NT2/D1 (cell line): ENCODE measurements at regions not wholly inside any gene's neighbourhood (a gene's known extent, or its start where the extent isn't known, plus 50 kb on each side); places are given as distances from the start of the nearest gene placed in this dataset.

Experiments used
- DNase-seq: peaks from one replicate; pipeline ENCODE4 v3.0.0-alpha.2; 2011; ENCODE audit warnings: low read depth, low spot score
- H3K27me3 ChIP-seq: 2 replicates; pipeline ENCODE4 v1.6.0; 2011; ENCODE audit warnings: mild to moderate bottlenecking; ENCODE audit not compliant: insufficient read length, insufficient read depth
- H3K36me3 ChIP-seq: 2 replicates; pipeline ENCODE4 v1.6.1; 2011; ENCODE audit warnings: mild to moderate bottlenecking, low read length, mixed read lengths; ENCODE audit not compliant: insufficient read depth, insufficient read length
- H3K4me1 ChIP-seq: 2 replicates; pipeline ENCODE4 v1.5.1; 2011; ENCODE audit not compliant: insufficient read depth, insufficient read length
- H3K4me3 ChIP-seq: 2 replicates; pipeline ENCODE4 v1.5.1; 2011; ENCODE audit warnings: low read depth; ENCODE audit not compliant: insufficient read length
- H3K9ac ChIP-seq: 2 replicates; pipeline ENCODE4 v1.6.0; 2011; ENCODE audit warnings: low read depth; ENCODE audit not compliant: insufficient read length
- H3K9me3 ChIP-seq: 2 replicates; pipeline ENCODE4 v1.5.1; 2011; ENCODE audit warnings: mild to moderate bottlenecking, low read length; ENCODE audit not compliant: insufficient read depth
- SUZ12 ChIP-seq: IDR thresholded peaks from 2 replicates; pipeline ENCODE4 v1.6.1; 2011; ENCODE audit not compliant: insufficient read length, insufficient read depth; ENCODE audit errors: extremely low read depth
- YY1 ChIP-seq: IDR thresholded peaks from 2 replicates; pipeline ENCODE4 v1.6.1; 2011; ENCODE audit not compliant: insufficient read length, insufficient read depth
- ZNF274 ChIP-seq: IDR thresholded peaks from 2 replicates; pipeline ENCODE4 v1.6.1; 2011; ENCODE audit warnings: mild to moderate bottlenecking, low read depth, low read length

DNA sequence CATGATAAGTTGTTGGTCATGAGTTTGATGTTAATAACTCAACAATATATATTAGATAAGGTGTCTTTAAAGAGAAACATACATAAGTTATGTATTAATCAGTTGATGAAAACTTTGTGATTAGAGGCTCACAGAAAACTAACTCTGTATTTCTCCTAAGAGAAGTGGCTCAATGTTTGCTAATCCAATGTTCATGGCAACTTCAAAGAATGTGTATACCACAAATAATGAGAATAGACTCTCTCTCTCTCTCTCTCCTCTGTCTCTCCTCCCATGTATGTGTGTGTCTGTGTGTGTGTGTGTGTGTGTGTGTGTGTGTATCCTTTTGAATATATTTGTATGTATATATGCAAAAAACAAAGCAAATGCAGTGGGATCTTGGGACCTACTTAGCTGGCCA is 1304.9 kb downstream of the MRPL39 start:
- no peaks in the 10 kb centered on the region for H3K36me3 ChIP-seq
- no peaks in the 10 kb centered on the region for H3K4me1 ChIP-seq
- H3K4me3 ChIP-seq = no peak overlapping the region
- H3K9ac ChIP-seq = no peak overlapping the region
- no peaks in the 10 kb centered on the region for H3K27me3 ChIP-seq
- DNase-seq = no peak
- TF ChIP-seq ZNF274 = no peak
- TF ChIP-seq SUZ12 = no peak
- no peak for TF ChIP-seq YY1
- no peaks in the 10 kb centered on the region for H3K9me3 ChIP-seq

GRCh38 chr21:24298040-24298439 is 1309.2 kb downstream of the MRPL39 start:
- no peaks in the 10 kb centered on the region for H3K36me3 ChIP-seq
- TF ChIP-seq YY1 (no peak), SUZ12 (no peak), ZNF274 (no peak)
- DNase-seq = no peak
- H3K27me3 ChIP-seq = no peaks in the 10 kb centered on the region
- H3K9me3 ChIP-seq = no peaks in the 10 kb centered on the region
- no peak overlapping the region for H3K4me3 ChIP-seq
- no peak overlapping the region for H3K9ac ChIP-seq
- no peaks in the 10 kb centered on the region for H3K4me1 ChIP-seq

DNA sequence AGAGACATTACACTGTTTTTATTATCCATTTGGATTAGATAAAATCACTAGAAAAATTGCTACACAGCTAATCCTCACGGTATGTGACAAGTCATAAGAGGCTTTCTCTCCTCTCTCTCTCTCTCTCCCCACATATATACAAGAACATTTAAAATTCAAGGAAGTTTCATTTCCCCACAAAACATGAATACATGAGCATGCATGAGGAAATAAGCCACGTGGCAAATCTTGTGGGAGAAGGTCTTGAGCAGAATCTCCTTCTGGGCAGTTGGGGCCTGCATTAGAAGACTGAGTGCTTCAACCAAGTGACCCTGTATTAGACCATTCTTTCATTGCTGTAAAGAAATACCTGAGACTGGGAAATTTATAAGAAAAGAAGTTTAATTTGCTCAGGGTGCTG is 1313.1 kb downstream of the MRPL39 start:
- Histone ChIP-seq H3K36me3 (no peaks in the 10 kb centered on the region), H3K9me3 (no peaks in the 10 kb centered on the region), H3K27me3 (no peaks in the 10 kb centered on the region), H3K4me3 (no peak overlapping the region), H3K4me1 (no peaks in the 10 kb centered on the region), H3K9ac (no peak overlapping the region)
- TF ChIP-seq ZNF274 (no peak), YY1 (no peak), SUZ12 (no peak)
- DNase-seq = no peak

DNA sequence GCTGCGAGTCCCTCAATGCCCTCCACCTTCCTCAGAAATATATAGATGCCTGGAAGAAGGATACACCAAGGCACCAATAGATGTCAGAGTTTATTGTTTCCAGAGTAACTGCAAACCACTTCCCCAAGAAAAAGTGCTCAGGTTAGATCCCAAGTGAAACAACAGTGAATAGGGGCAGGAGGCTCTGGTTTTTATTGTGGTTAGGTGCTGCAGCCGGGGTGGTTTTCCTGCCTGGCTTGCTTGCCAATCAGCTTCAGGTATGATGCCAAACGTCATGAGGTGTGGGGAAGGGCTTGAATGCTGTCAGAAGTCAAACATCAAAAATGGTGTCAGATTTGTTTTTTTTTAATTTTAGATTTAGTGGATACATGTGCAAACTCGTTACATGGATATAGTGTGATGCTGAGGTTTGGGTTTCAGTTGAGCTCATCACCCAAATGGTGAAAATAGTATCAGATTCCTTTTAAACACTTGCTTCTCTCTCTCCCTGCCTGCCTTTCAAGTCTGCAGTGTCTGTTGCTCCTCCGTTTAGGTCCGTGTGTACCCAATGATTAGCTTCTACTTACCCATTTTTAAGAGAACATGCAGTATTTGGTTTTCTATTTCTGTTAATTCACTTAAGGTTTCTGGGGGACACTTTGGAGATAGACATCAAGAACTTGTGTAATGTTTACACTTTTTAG is 1317.0 kb downstream of the MRPL39 start:
- no peak for DNase-seq
- no peak overlapping the region for H3K4me3 ChIP-seq

GRCh38 chr21:24289539-24289938 is 1317.7 kb downstream of the MRPL39 start:
- Histone ChIP-seq H3K36me3 (no peaks in the 10 kb centered on the region), H3K4me1 (no peaks in the 10 kb centered on the region), H3K9me3 (no peaks in the 10 kb centered on the region), H3K4me3 (no peak overlapping the region), H3K9ac (no peak overlapping the region), H3K27me3 (no peaks in the 10 kb centered on the region)
- DNase-seq = no peak
- TF ChIP-seq ZNF274 = no peak
- TF ChIP-seq YY1 = no peak
- no peak for TF ChIP-seq SUZ12

More for the DNA sequence above, 1317.0 kb downstream of the MRPL39 start:
- no peaks in the 10 kb centered on the region for H3K4me1 ChIP-seq
- no peaks in the 10 kb centered on the region for H3K36me3 ChIP-seq
- no peak overlapping the region for H3K9ac ChIP-seq
- no peaks in the 10 kb centered on the region for H3K27me3 ChIP-seq
- no peaks in the 10 kb centered on the region for H3K9me3 ChIP-seq
- no peak for TF ChIP-seq YY1
- TF ChIP-seq SUZ12 = no peak
- no peak for TF ChIP-seq ZNF274

GRCh38 chr21:24280596-24280995 is 1326.7 kb downstream of the MRPL39 start:
- H3K9me3 ChIP-seq = no peaks in the 10 kb centered on the region
- H3K4me1 ChIP-seq = no peaks in the 10 kb centered on the region
- H3K9ac ChIP-seq = no peak overlapping the region
- no peaks in the 10 kb centered on the region for H3K36me3 ChIP-seq
- H3K4me3 ChIP-seq = no peak overlapping the region
- no peak for DNase-seq
- TF ChIP-seq YY1 (no peak), ZNF274 (no peak), SUZ12 (no peak)
- H3K27me3 ChIP-seq = no peaks in the 10 kb centered on the region

DNA sequence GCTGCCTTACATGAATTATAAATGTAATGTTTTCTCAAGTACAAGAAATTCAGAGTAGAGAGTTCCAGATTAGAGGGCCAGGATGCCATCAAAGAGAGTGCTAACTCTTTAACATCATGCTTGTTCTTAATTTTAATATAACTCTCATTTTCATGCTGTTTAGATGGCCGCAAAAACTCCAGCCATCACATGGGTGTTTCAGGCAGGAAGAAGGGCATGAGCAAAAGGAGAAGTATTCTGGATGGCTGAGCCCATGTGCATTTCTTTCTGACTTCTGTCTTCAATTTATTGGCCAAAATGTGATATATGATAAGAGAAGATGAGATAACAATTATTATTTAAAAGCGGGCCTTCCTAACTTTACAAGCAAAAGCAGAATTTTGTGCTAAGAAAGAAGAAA is 1328.6 kb downstream of the MRPL39 start:
- no peaks in the 10 kb centered on the region for H3K9me3 ChIP-seq
- no peak for DNase-seq
- H3K9ac ChIP-seq = no peak overlapping the region
- no peak overlapping the region for H3K4me3 ChIP-seq
- TF ChIP-seq ZNF274 = no peak
- no peak for TF ChIP-seq SUZ12
- no peak for TF ChIP-seq YY1
- H3K36me3 ChIP-seq = no peaks in the 10 kb centered on the region
- H3K27me3 ChIP-seq = no peaks in the 10 kb centered on the region
- no peaks in the 10 kb centered on the region for H3K4me1 ChIP-seq
